Esophagus mucosa (tissue), 1 donor: ENCODE measurements at regions not wholly inside any gene's neighbourhood (a gene's known extent, or its start where the extent isn't known, plus 50 kb on each side); places are given as distances from the start of the nearest gene placed in this dataset.
"Not testable (repeated sequence)": the region's sequence is repeated elsewhere in the genome, so short reads cannot be mapped to it uniquely, and the experiment has no call there.

Source experiments
- ATAC-seq: fragments of 200-7000 bp; cut with Tn5 transposase; one replicate; pipeline ENCODE4 v1.9.1; 2020
- donor health status: DM: yes; HTN: yes; CAD: no.

GRCh38 chr15:81819924-81820635 lies 225.7 kb downstream of the MEX3B start:
- no peak for ATAC-seq

DNA sequence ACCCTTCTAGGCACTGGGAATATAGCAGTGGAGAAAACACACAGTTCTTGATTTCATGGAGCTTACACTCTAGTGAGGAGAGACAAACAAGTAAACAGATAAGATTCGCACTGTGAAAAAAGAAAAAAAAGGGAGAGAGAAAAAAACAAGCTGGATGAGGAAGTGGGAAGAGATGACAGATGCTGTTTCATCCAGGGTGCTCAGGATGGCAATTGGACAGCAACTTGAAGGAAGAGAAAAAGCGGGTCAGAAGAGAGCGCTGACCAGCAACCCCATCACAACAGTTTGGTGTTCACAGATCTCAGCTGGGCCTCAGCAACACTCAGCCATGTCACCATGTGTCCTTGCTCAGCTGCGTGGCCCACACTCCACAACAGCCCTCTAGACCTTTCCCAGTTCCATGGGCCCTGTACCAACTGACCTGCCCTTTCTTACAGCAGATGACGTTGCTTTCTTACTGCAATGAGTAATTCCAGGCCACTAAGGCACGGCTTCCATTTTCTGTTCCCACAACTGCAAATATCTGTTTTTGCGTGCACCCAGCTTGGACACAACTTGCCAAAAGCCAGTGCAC lies 230.8 kb downstream of the MEX3B start:
- no peak for ATAC-seq

- no peak for ATAC-seq
Measured at GRCh38 chr15:81813215-81813614, 232.6 kb downstream of the MEX3B start.

DNA sequence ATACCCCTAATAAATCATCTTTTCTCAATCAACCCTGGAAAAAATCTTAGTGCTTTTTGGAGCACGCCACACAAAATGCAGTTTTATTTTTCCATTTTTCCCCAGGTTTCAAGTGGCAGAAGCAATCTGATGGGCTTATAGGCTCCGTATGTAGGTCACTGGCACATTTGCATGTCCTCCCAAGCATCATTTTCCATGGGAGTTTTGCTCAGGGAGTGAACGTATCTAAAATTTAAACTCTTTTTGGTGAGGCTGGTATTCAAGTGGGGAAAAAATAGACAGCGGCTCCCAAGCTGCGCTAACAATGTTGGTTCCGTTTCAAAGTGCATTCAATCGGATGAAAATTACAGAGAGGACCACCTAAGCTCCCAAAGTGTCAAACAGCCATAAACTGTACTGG lies 233.4 kb downstream of the MEX3B start:
- no peak for ATAC-seq

DNA sequence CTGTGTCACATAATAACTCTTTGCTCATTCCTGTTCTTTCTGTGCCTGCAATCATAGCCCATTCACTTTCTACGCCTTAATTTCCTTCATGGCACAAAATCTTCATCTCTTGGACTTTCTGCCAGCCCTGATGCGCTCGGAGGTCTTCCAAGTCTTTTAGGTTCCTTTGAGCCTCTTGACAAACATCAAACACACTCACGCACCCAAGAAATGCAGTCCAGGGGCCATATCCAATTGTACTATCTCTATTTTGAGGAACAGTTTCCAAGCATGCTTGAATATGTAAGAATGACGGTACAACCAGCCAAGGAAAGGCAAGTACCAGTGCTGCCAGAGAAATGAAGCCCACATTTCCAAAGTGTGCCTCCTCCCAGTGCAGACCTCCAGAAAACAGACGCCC lies 234.1 kb downstream of the MEX3B start:
- no peak for ATAC-seq

DNA sequence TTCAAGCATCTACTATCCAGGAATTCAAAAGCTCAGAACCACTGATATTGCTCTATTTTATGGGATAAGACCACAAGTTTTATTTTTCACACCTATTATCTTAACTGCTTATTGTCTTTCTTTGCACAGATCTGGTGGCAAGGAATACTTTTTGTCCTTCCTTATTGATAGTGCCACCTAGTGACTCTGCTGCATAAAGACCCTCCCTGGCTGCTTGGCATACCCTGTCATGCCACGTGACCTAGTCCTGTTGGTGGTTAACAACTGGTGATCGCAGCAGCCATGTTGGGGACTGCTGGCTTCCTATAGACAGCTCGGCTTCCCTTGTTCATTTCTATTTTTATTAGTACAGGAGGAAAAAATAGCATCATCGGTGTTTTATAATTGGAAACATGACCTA lies 236.3 kb downstream of the MEX3B start:
- ATAC-seq, result no peak

GRCh38 chr15:81807806-81808205 lies 238.0 kb downstream of the MEX3B start:
- no peak for ATAC-seq

GRCh38 chr15:81807186-81807585 lies 238.6 kb downstream of the MEX3B start:
- no peak for ATAC-seq

DNA sequence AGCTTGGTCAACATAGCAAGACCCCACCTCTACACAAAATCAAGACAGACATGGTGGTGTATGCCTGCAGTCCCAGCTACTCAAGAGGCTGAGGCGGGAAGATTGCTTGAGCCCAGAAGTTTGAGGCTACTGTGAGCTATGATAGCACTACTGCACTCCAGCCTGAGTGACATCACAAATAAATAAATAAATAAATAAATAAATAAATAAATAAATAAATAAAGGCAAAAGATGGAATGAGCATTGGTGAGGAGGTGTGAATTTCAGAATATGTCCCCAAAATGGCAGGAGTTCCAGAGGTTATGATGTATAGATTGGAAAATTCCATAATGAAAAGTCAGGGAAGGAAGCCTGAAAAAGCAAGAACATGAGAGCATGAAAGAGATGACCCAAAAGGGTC lies 249.9 kb downstream of the MEX3B start:
- ATAC-seq, result no peak

DNA sequence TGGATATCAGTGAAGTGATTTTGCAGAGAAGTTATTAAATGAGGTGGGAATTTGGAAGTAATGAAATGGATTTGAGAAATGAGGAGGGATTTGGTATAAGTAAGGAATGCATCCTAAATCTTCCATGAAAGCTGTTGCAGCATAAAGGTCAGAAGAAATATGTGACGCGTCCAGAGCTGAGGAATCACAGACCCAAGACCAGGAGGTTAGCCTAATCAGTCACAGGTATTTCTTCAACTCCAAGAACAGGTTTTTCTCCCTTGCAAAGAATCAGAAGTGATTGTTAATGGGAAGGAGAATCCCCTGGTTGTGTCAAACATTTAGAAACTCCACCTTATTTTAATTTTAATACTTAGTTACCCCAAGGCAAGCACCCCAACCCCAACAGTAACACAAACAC lies 253.2 kb downstream of the MEX3B start:
- no peak for ATAC-seq

DNA sequence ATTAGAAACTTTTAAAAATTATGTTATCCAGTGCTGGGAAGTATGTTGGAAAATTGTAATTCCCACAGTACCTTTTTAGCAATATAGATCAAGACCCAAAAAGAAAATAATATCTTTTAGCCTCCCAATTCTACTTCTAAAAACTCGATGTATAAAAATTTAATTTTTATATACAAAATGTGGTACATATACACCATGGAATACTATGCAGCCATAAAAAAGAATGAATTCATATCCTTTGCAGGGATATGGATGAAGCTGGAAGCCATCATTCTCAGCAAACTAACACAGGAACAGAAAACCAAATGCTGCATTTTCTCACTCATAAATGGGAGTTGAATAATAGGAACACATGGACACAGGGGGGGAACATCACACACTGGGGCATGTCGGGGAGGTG lies 254.5 kb downstream of the MEX3B start:
- ATAC-seq, result not testable (repeated sequence)

GRCh38 chr15:81789403-81789802 lies 256.4 kb downstream of the MEX3B start:
- ATAC-seq, result no peak

DNA sequence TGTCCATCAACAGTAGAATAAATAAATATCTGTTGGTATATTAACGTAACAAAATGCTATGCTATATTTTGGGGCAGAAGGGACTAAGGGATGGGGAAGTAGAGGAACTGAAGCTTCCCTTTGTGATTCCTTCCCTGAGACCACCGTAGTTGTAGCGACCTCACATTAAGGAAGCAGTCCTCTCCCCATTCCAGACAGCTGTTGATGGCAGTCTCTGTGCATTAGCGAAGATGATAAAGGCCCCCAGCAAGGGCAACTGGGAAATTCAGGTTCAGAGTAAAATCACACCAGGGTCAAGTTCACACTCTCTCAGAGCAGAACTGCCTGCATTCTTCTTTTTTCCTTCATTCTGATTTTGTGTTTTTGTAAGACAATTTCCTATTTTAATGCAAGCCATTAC lies 259.0 kb downstream of the MEX3B start:
- no peak for ATAC-seq

DNA sequence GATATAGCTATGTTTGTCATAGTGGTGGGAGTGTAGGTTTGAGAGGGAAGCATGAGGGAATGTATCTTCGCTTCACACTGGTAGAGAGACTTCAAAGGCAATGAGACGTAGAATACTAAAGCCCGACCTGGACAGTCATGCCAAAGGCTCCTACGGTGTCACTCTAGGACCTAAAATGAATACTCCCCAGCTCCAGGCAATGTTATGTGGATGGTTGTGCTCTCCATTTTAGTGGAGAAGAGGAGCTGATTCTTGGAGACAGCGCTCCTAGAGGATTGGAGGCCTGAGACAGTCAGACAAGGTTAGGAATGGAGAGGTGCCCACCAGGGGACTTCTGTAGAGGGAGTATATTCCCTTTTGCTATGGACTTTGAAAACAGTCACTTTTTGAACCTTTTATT lies 260.1 kb downstream of the MEX3B start:
- ATAC-seq, result no peak

DNA sequence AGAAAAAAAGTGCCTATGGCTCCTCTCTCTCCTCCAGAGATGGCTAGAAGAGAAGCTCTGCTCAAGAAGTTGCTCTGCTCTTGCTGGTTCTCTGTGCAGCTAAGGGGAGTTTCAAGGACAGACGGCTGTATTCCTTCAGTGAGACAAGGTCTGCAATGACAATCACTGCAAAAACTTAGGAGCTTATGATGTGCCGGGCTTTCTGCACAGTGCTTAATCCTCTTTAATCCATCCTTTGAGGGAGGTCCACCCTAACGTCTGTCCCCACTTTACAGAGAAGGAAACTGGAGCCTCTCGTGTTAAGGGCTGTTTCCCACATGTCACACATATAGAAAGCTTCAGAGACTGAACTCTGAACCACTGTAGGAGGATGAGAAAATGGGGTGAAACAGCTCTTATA lies 260.6 kb downstream of the MEX3B start:
- ATAC-seq, result no peak

GRCh38 chr15:81784751-81785150 lies 261.1 kb downstream of the MEX3B start:
- ATAC-seq, result no peak

DNA sequence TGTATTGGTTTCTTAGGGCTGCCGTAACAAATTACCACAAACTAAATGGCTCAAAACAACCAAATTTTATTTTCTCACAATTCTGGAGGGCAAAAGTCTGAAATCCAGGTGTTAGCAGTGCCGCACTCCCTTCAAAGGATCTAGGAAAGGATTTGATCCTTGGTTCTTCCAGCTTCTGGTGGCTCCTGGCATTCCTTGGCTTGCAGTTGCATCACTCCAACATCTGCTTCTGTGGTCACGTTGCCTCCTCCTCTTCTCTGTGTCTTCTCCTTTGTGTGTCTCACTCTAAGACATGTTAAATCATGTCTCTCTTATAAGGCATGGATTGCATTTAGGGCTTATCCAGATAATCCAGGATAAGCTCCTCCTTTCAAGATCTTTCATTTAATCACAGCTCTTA lies 262.2 kb downstream of the MEX3B start:
- ATAC-seq, result peak; percentile 43

- no peak for ATAC-seq
Measured at GRCh38 chr15:81783076-81783475, 262.7 kb downstream of the MEX3B start.

DNA sequence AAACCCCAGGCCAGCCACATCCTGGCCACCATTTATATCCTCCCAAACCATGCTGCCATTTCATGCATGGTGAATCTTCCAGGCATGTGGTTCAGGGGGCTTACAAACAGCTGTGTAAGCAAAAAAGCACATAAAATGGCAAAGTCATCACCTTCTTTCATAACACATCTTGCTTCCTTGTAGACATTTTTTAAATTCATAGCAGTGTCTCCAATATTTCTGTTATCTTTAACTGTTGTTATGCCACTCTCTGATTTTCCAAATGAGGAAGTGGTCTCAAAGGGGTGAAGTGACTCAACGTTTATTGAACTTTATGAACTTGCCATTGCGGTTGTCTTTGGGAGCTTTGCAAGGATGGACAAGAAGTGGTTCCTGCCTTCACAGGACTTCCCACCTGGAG lies 264.4 kb downstream of the MEX3B start:
- no peak for ATAC-seq

- no peak for ATAC-seq
Measured at GRCh38 chr15:81780966-81781365, 264.9 kb downstream of the MEX3B start.

GRCh38 chr15:81779181-81779580 lies 266.6 kb downstream of the MEX3B start:
- no peak for ATAC-seq

DNA sequence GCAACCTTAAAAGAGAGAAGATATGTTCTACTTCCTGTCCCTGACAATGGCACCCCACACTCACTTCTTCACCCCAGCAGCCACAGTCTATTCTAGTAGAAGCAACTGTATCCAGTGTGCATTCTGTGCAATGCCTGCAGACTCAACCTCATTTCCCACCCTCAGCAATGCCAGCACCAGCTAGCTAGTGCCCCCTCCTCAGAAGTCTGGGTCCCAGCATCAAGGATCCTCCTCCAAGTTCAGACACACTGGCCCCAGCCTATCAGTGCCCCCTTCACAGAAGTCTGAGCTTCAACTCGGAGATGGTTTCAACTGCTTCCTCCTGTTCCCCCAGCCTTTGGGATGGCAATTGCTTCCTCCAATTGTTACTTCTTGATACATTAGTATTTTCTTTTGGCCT lies 268.3 kb downstream of the MEX3B start:
- ATAC-seq, result no peak

DNA sequence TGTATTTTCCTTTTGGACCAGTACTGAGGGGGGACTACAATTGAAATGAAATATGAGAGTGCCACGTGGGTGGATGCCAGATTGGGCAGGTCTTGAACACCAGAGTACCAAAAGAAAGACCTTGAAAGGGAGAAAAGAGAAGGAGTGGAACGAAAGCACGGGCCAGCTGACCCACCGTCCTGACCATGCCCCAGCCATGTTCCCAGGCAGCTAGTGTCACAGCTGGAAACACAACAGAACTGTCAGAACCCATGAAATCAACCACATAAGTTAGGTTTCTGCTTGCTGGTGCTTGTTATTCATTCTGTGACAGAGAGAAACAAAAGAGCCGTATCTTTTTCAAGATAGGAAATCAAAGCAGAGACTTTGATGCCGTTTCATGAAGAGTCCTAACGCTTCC lies 268.8 kb downstream of the MEX3B start:
- ATAC-seq, result no peak

GRCh38 chr15:81775779-81776178 lies 270.0 kb downstream of the MEX3B start:
- ATAC-seq, result not testable (repeated sequence)

DNA sequence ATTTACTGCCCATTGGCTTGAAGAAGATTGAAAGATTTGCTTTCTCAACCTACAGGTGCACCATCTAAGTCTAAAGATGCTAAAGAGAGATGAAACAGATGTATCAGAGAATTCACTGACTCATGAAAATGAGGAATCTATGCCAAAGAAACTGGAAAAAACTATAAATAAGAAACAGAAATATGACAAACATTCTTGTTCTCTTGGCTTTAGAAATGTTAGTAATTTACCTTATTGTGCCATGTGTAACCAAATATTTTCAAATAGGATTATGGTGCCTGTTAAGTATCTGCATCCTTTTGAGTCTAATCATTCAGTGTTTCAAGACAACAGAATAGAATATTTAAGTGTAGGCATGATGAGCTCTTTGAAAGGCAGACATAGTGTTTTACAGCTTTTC lies 271.5 kb downstream of the MEX3B start:
- no peak for ATAC-seq
